ENCODE measurements at regions not wholly inside any gene's neighbourhood (a gene's known extent, or its start where the extent isn't known, plus 50 kb on each side); places are given as distances from the start of the nearest gene placed in this dataset.

DNA sequence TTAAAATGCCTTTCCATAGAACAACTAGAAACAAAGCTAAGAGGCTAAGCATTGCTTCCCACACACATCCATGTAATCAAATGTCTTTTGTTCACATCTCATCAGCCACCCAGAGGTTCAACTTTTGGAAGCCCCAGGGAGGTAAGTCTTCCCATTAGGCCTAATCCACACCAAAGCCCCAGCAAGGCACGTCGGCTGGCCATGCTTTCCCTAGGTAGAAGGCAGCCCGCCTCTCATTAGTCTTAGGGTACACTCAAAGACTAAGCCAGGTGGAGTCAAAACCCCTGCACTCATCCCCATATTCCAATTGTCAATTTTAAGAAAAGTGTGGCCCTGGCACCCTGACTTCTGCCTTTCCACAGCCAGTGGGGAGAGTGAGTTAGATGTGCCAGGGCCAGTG lies 87.9 kb downstream of the ATPSCKMT start:
- no peak overlapping the region for H2BK12ac ChIP-seq (ENCODE audit: insufficient read length, low read depth, low read length)
- H4K20me1 ChIP-seq (ENCODE audit: control insufficient read depth, insufficient read depth, insufficient read length) = no peaks in the 10 kb centered on the region
- no peak overlapping the region for H3T11ph ChIP-seq (ENCODE audit: low read length)
- no peak for TF ChIP-seq CTCF (conservative IDR thresholded peaks at IDR 0.05)
- no peak overlapping the region for H3K4ac ChIP-seq (ENCODE audit: low read depth, low read length)
- no peak overlapping the region for H3K56ac ChIP-seq (ENCODE audit: insufficient read length, low read depth, low read length)
- no peak overlapping the region for H3K18ac ChIP-seq (ENCODE audit: insufficient read length, low read depth, low read length)
- H4K8ac ChIP-seq (replicated peaks; ENCODE audit: insufficient read length, low read depth, low read length) = no peak overlapping the region
- no peaks in the 10 kb centered on the region for H3K79me1 ChIP-seq (ENCODE audit: insufficient read depth, low read depth, low read length, poor library complexity, severe bottlenecking)
- Mint-ChIP-seq H3K9me3 (peaks cover 13 to 23% of the 10 kb centered on the region in 2 experiments; a peak in 4 of 5 replicates), H3K36me3 (ENCODE audit: insufficient read depth in 1 of 3, low read depth in 3 of 3) (peaks cover 4 to 24% (median 6%) of the 10 kb centered on the region in 3 experiments), H3K27me3 (ENCODE audit: low read depth) (peaks cover 4% of the 10 kb centered on the region; the same call in 1 of the 2 replicates), H3K27ac (peak overlapping the region in 2 of 3 experiments; percentile 12 to 36; a peak in 2 of 7 replicates), H3K4me3 (peak overlapping the region in 1 of 2 experiments; percentile 26; a peak in 2 of 5 replicates), H3K4me1 (peaks cover 55 to 56% of the 10 kb centered on the region in 2 experiments)
- no peak overlapping the region for H3K27ac ChIP-seq (ENCODE audit: insufficient read length, low read depth, low read length)
- no peak overlapping the region for H2AFZ ChIP-seq (ENCODE audit: low read length)
- H2AK5ac ChIP-seq (ENCODE audit: insufficient read length, low read length) = no peak overlapping the region
- no peak overlapping the region for H2BK5ac ChIP-seq (ENCODE audit: insufficient read length, low read length)
- no peaks in the 10 kb centered on the region for H3K27me3 ChIP-seq (ENCODE audit: insufficient read depth, low read length)
- H2BK15ac ChIP-seq (ENCODE audit: low read depth, low read length) = no peak overlapping the region
- peaks cover 2% of the 10 kb centered on the region for H3K4me1 ChIP-seq (ENCODE audit: insufficient read depth, low read length)
- no peaks in the 10 kb centered on the region for H3K23me2 ChIP-seq (ENCODE audit: insufficient read length, low read depth, low read length, poor library complexity, severe bottlenecking)
- no peak overlapping the region for H2BK120ac ChIP-seq (ENCODE audit: low read depth, low read length, poor library complexity, severe bottlenecking)
- H3K23ac ChIP-seq (ENCODE audit: insufficient read length, low read depth, low read length) = no peak overlapping the region
- WGBS (ENCODE audit: extremely low coverage, insufficient read length, low lambda C conversion rate) = no CpG with 5 or more reads among the region's 3 CpGs
- H3K9ac ChIP-seq (ENCODE audit: extremely low read depth, insufficient read length, low read length) = no peak overlapping the region
- no peaks in the 10 kb centered on the region for H3K9me3 ChIP-seq (ENCODE audit: control insufficient read depth, low read depth, low read length)
- H3K14ac ChIP-seq (ENCODE audit: insufficient read depth, low read length) = no peak overlapping the region
- no peak for DNase-seq
- H2BK20ac ChIP-seq (ENCODE audit: low read depth, low read length, poor library complexity, severe bottlenecking) = no peak overlapping the region
- no peak overlapping the region for H3K4me2 ChIP-seq (ENCODE audit: insufficient read depth, insufficient read length, low read length)
- no peak overlapping the region for H4K5ac ChIP-seq (ENCODE audit: insufficient read length, low read depth, low read length)
- no peak overlapping the region for H4K91ac ChIP-seq (ENCODE audit: insufficient read length, low read depth, low read length)
- H3K79me2 ChIP-seq (ENCODE audit: insufficient read depth, low read length) = no peaks in the 10 kb centered on the region
